Neural cell (in vitro differentiated cells): ENCODE measurements at regions not wholly inside any gene's neighbourhood (a gene's known extent, or its start where the extent isn't known, plus 50 kb on each side); places are given as distances from the start of the nearest gene placed in this dataset.

Source experiments
- H2AFZ ChIP-seq: fragments of 200-600, 300-800 bp; sonication (generic), shearing (Covaris generic); 2 replicates; pipeline ENCODE4 v1.6.0; 2014; ENCODE audit warnings: low read depth, mild to moderate bottlenecking, antibody characterized with exemption, low read length, moderate library complexity
- H3F3A ChIP-seq: fragments of 200-600 bp; shearing (Covaris generic); 2 replicates; pipeline ENCODE4 v1.6.1; 2016; ENCODE audit warnings: mild to moderate bottlenecking, moderate library complexity, mixed read lengths, antibody characterized with exemption, low read length; ENCODE audit not compliant: insufficient read depth, poor library complexity, severe bottlenecking
- H3K27ac ChIP-seq: fragments of 200-600, 300-800 bp; sonication (generic), shearing (Covaris generic); 2 replicates; pipeline ENCODE4 v1.5.1; 2014; ENCODE audit warnings: mild to moderate bottlenecking, low read length, moderate library complexity
- H3K27me3 ChIP-seq: fragments of 300-800, 200-600 bp; sonication (generic), shearing (Covaris generic); 2 replicates; pipeline ENCODE4 v1.6.0; 2014; ENCODE audit warnings: mild to moderate bottlenecking, low read depth, low read length, moderate library complexity; ENCODE audit not compliant: insufficient read depth
- H3K36me3 ChIP-seq: fragments of 300-800, 200-600 bp; sonication (generic), shearing (Covaris generic); 2 replicates; pipeline ENCODE4 v1.5.1; 2014; ENCODE audit warnings: mild to moderate bottlenecking, antibody characterized with exemption, low read length, moderate library complexity; ENCODE audit not compliant: insufficient read depth
- H3K4me2 ChIP-seq: fragments of 300-800, 200-600 bp; sonication (generic), shearing (Covaris generic); 2 replicates; pipeline ENCODE4 v1.6.0; 2014; ENCODE audit warnings: mild to moderate bottlenecking, low read length
- H3K4me3 ChIP-seq: fragments of 300-800, 200-600 bp; sonication (generic), shearing (Covaris generic); 2 replicates; pipeline ENCODE4 v1.5.1; 2014; ENCODE audit warnings: mild to moderate bottlenecking, low read length, moderate library complexity
- H3K79me2 ChIP-seq: fragments of 200-600 bp; shearing (Covaris generic); replicated peaks from 2 replicates; pipeline ENCODE4 v1.6.0; 2014; ENCODE audit warnings: mild to moderate bottlenecking, low read length, moderate library complexity; ENCODE audit not compliant: insufficient read depth
- H3K9ac ChIP-seq: fragments of 300-800, 200-600 bp; sonication (generic), shearing (Covaris generic); 2 replicates; pipeline ENCODE4 v1.6.1; 2016; ENCODE audit warnings: mild to moderate bottlenecking, low read length, mixed read lengths
- H3K9me2 ChIP-seq: fragments of 200-600 bp; shearing (Covaris generic); 2 replicates; pipeline ENCODE4 v1.6.1; 2016; ENCODE audit warnings: mild to moderate bottlenecking, low read length, mixed read lengths; ENCODE audit not compliant: insufficient read depth
- H3K9me3 ChIP-seq: fragments of 200-600, 300-800 bp; sonication (generic), shearing (Covaris generic); 2 replicates; pipeline ENCODE4 v1.6.1; 2016; ENCODE audit warnings: mild to moderate bottlenecking, mixed run types, low read length, moderate library complexity, mixed read lengths
- H4K20me1 ChIP-seq: fragments of 200-600 bp; shearing (Covaris generic); 2 replicates; pipeline ENCODE4 v1.6.1; 2016; ENCODE audit warnings: mild to moderate bottlenecking, mixed run types; ENCODE audit not compliant: insufficient read depth
- CTCF ChIP-seq: fragments of 450-650 bp; IDR thresholded peaks from 2 replicates; pipeline ENCODE4 v1.5.1; 2014; ENCODE audit warnings: antibody characterized with exemption, mild to moderate bottlenecking, moderate library complexity; ENCODE audit not compliant: poor library complexity, severe bottlenecking
- EP300 ChIP-seq: fragments of 450-650 bp; conservative IDR thresholded peaks from 2 replicates; pipeline ENCODE4 v1.6.1; 2014; ENCODE audit warnings: antibody characterized with exemption, mild to moderate bottlenecking, moderate library complexity; ENCODE audit not compliant: poor library complexity, severe bottlenecking
- EZH2 ChIP-seq: fragments of 200-600, 300-800 bp; shearing (Covaris generic), sonication (generic); IDR thresholded peaks from 2 replicates; pipeline ENCODE4 v1.6.1; 2014; ENCODE audit warnings: antibody characterized with exemption, low read length, borderline replicate concordance, mild to moderate bottlenecking; ENCODE audit not compliant: insufficient read depth, poor library complexity, severe bottlenecking
- MXI1 ChIP-seq: fragments of 450-650 bp; conservative IDR thresholded peaks from 2 replicates; pipeline ENCODE4 v1.6.1; 2014; ENCODE audit warnings: antibody characterized with exemption, mild to moderate bottlenecking; ENCODE audit not compliant: poor library complexity, severe bottlenecking
- POLR2AphosphoS5 ChIP-seq: IDR thresholded peaks from 2 replicates; pipeline ENCODE4 v1.6.1; 2012
- RAD21 ChIP-seq: fragments of 450-650 bp; conservative IDR thresholded peaks from 2 replicates; pipeline ENCODE4 v1.6.1; 2014; ENCODE audit warnings: antibody characterized with exemption, mild to moderate bottlenecking, moderate library complexity
- REST ChIP-seq: IDR thresholded peaks from 2 replicates; pipeline ENCODE4 v1.6.1; 2012; ENCODE audit warnings: borderline replicate concordance
- SMC3 ChIP-seq: fragments of 450-650 bp; conservative IDR thresholded peaks from 2 replicates; pipeline ENCODE4 v1.6.1; 2014; ENCODE audit warnings: antibody characterized with exemption, mild to moderate bottlenecking, moderate library complexity; ENCODE audit not compliant: poor library complexity
- TAF1 ChIP-seq: IDR thresholded peaks from 2 replicates; pipeline ENCODE4 v1.6.1; 2012; ENCODE audit warnings: low read depth

- Histone ChIP-seq H3K27ac (no peak overlapping the region), H3K36me3 (no peaks in the 10 kb centered on the region), H3K79me2 (no peaks in the 10 kb centered on the region), H3K9me2 (no peaks in the 10 kb centered on the region), H3K4me3 (no peak overlapping the region), H3K4me2 (no peak overlapping the region), H3K9ac (no peak overlapping the region), H3K27me3 (no peaks in the 10 kb centered on the region), H3K9me3 (no peaks in the 10 kb centered on the region), H4K20me1 (no peaks in the 10 kb centered on the region), H2AFZ (no peak overlapping the region), H3F3A (no peaks in the 10 kb centered on the region)
- TF ChIP-seq REST = no peak
- no peak for TF ChIP-seq EP300
- TF ChIP-seq TAF1 = no peak
- TF ChIP-seq CTCF = no peak
- TF ChIP-seq RAD21 = no peak
- TF ChIP-seq SMC3 = no peak
- no peak for TF ChIP-seq POLR2AphosphoS5
- no peak for TF ChIP-seq EZH2
- TF ChIP-seq MXI1 = no peak
Measured at GRCh38 chr4:169861593-169861992, 103.8 kb upstream of the HPF1 start.

DNA sequence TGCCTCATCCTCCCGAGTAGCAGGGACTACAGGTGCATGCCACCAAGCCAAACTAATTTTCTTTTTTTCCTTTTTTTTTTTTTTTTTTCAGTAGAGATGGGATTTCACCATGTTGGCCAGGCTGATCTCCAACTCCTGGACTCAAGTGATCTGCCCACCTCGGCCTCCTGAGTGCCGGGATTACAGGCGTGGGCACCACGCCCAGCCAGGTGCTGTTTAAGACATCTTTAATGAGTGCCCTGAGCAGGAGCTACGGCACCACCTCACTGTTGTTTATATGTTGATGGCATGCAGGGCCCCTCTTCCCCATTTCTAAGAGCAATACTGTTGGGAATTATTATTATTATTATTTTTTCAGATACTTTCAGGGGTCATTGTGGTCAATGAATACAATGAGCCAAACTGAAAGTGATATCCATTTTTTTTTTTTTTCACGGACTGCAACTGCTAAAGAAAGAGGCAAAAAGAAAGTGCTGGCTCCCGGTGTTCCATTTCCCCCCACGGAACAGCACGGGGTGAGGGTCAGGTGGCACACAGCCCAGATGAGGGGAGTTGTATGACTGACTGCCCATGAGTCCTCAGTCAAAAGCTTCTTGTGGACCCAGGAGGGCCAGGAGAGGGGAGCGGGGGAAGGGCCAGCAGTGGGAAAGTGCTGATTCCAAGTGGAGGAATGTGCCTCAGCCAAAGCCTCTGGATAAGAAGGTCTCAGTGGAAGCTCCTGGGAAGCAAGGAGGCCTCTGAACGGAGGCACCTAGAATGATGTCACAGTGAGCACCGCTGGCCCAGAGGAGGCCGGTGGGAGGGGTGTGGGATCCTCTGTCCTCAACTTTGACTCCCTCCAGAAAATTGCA, 101.8 kb upstream of the HPF1 start:
- Histone ChIP-seq H3K9ac (no peak overlapping the region), H3K79me2 (no peaks in the 10 kb centered on the region), H3K9me3 (no peaks in the 10 kb centered on the region), H3K9me2 (no peaks in the 10 kb centered on the region), H3K4me2 (no peak overlapping the region), H3K36me3 (no peaks in the 10 kb centered on the region), H3F3A (no peaks in the 10 kb centered on the region), H4K20me1 (no peaks in the 10 kb centered on the region), H3K4me3 (no peak overlapping the region), H3K27ac (no peak overlapping the region), H2AFZ (no peak overlapping the region), H3K27me3 (no peaks in the 10 kb centered on the region)
- TF ChIP-seq RAD21 (no peak), SMC3 (no peak), EP300 (no peak), CTCF (no peak), POLR2AphosphoS5 (no peak), MXI1 (no peak), TAF1 (no peak), EZH2 (no peak), REST (no peak)
